ENCODE measurements at regions not wholly inside any gene's neighbourhood (a gene's known extent, or its start where the extent isn't known, plus 50 kb on each side); places are given as distances from the start of the nearest gene placed in this dataset.

GRCh38 chr1:223486366-223486765 is 93.2 kb downstream of the CCDC185 start:
- DNase-seq (ENCODE audit: low read depth in 2 of 2): no peak
- TF ChIP-seq CTCF (IDR thresholded peaks at IDR 0.05; ENCODE audit: low read depth, low read length): peak; percentile 8
- H3K4me3 ChIP-seq (replicated peaks in 1 of 2; ENCODE audit: low read depth in 2 of 2, low read length in 2 of 2): no peak overlapping the region

DNA sequence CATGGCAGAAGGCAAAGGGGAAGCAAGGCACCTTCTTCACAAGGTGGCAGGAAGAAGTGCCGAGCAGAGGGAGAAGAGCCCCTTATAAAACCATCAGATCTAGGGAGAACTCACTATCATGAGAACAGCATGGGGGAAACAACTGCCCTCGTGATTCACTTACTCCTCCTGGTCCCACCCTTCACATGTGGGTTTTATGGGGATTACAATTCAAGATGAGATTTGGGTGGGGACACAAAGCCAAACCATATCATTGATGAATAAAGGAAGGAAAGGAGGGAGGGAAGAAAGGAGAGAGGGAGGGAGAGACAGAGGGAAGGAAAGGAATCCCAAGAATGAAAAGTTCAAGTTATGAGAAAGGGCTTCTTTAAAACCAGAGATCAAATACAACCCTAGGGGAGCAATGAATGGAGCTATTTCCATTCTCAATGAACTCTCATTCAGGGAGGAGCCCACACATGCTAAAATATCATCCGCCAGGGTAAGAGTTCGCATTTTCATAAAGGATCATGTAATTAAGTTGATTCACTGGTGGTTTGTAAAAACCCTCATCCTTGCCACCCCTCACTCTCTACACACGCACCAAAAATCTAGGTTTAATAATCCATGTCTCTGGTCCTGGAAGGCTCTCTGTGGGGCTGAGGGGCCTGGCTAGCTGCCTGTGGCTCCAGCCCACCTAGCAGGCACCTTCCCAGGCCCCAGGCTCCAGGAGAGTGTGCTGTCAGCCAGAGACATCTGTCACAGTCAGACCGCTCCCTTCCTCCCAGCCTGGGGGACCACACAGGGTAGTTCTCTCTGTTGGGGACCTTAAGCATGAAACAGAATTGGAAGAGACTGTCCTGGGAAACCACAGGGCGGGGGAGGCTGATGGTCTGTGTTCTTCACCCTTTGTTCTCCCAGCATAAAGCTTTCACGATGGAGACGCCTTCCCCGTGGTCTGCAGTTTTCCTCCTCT is 94.0 kb downstream of the CCDC185 start:
- TF ChIP-seq CTCF (IDR thresholded peaks at IDR 0.05; ENCODE audit: low read depth, low read length): no peak
- no peak overlapping the region for H3K4me3 ChIP-seq (replicated peaks in 1 of 2; ENCODE audit: low read depth in 2 of 2, low read length in 2 of 2)
- DNase-seq (ENCODE audit: low read depth in 2 of 2): no peak

DNA sequence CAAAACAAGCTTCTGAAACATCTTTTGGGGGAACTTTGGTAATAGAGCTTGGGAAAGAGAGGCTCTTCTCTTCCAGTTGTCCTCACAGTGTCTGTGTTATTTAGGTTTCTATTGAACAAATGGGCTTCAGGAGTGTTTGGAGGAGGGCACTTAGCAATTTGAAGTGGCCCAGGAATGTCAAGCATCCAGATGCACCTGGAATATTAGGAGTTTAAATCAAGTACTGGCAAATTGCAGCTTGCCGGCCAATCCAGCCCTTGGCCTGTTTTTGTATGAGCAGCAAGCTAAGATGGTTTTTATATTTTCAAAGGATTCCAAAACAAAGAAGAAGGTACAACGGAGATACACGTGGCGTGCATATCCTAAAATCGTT is 94.7 kb downstream of the CCDC185 start:
- no peak for DNase-seq (ENCODE audit: low read depth in 2 of 2)
- no peak for TF ChIP-seq CTCF (IDR thresholded peaks at IDR 0.05; ENCODE audit: low read depth, low read length)
- H3K4me3 ChIP-seq (replicated peaks in 1 of 2; ENCODE audit: low read depth in 2 of 2, low read length in 2 of 2): no peak overlapping the region

DNA sequence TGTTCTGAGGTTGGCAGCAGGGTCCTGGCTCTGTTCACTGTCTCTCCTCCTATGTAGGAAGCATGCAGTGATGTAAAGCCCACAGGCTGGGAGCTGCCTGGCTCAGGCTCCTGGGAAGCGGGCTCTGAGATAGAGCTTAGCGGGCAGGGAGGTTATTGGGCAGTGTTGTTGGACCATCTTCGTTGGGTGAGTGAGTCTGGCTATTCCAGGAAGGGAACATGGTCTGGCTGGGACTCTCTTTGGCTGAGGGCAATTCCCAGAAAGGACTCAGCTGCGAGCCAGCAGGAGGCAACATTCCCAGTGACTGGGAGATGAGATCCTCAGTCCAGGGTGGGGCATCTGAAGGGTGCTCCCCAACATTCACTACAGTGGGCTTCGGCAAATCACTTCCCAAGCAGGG is 96.2 kb downstream of the CCDC185 start:
- TF ChIP-seq CTCF (IDR thresholded peaks at IDR 0.05; ENCODE audit: low read depth, low read length): no peak

DNA sequence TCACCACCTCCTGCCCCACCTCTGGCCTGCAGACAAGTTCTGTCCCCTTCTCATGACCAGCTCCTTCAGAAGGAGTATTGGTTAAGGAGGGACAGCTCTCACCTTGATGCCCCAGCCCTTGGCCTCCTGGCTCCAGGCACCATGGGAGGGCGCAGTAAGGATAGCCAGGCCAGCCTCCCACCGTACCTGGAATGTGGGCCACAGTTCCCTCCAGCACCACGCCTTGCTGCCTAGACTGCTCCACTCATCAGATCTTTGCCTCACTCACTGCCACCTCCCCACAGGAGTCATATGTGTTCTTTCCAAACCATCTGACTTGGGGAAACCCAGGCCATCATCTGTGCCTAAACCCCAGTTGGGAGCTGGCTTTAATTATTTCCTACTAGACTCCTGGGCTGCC is 97.0 kb downstream of the CCDC185 start:
- DNase-seq (ENCODE audit: low read depth in 2 of 2): no peak
- H3K4me3 ChIP-seq (replicated peaks in 1 of 2; ENCODE audit: low read depth in 2 of 2, low read length in 2 of 2): no peak overlapping the region
- no peak for TF ChIP-seq CTCF (IDR thresholded peaks at IDR 0.05; ENCODE audit: low read depth, low read length)

More for the DNA sequence above, 96.2 kb downstream of the CCDC185 start:
- no peak overlapping the region for H3K4me3 ChIP-seq (replicated peaks in 1 of 2; ENCODE audit: low read depth in 2 of 2, low read length in 2 of 2)
- DNase-seq (ENCODE audit: low read depth in 2 of 2): no peak

All from cardiac fibroblast (primary cell).